Brain microvascular endothelial cell (primary cell): ENCODE measurements at regions not wholly inside any gene's neighbourhood (a gene's known extent, or its start where the extent isn't known, plus 50 kb on each side); places are given as distances from the start of the nearest gene placed in this dataset.

ENCODE experiments used
- DNase-seq: peaks from one replicate; pipeline ENCODE4 v3.0.0-alpha.2; 2020
- H3K27ac ChIP-seq: fragments of 250-450 bp; sonication (Bioruptor Pico); 2 replicates; pipeline ENCODE4 v1.5.1; 2020; ENCODE audit warnings: mild to moderate bottlenecking, moderate library complexity
- H3K27me3 ChIP-seq: fragments of 250-450 bp; sonication (Bioruptor Pico); replicated peaks from 2 replicates; pipeline ENCODE4 v1.5.1; 2020; ENCODE audit warnings: mild to moderate bottlenecking
- H3K36me3 ChIP-seq: fragments of 250-450 bp; sonication (Bioruptor Pico); replicated peaks from 2 replicates; pipeline ENCODE4 v1.5.1; 2020; ENCODE audit warnings: mild to moderate bottlenecking
- H3K4me3 ChIP-seq: 2 replicates; pipeline ENCODE4 v1.5.1; 2011; ENCODE audit warnings: low read depth, mild to moderate bottlenecking, control low read depth, low read length, moderate library complexity
- CTCF ChIP-seq: IDR thresholded peaks from 2 replicates; pipeline ENCODE4 v1.5.1; 2011; ENCODE audit warnings: low read depth, mild to moderate bottlenecking, moderate library complexity, low read length, control low read depth, inconsistent platforms; ENCODE audit errors: missing control alignments
- in situ Hi-C: cut with HindIII; loops from 2 replicates; pipeline ENCODE4 v1.10.0; 2017; ENCODE audit warnings: low sequenced_read_pairs, low pct_ligation_motif_present

GRCh38 chr4:155007660-155008176, 200.7 kb upstream of the NPY2R start:
- no peak for TF ChIP-seq CTCF
- Histone ChIP-seq H3K27ac (no peak overlapping the region), H3K27me3 (no peaks in the 10 kb centered on the region), H3K4me3 (no peak overlapping the region), H3K36me3 (no peaks in the 10 kb centered on the region)
- in situ Hi-C loops = no loop called here
- no peak for DNase-seq

GRCh38 chr4:155008389-155008788, 200.0 kb upstream of the NPY2R start:
- no peak for DNase-seq

GRCh38 chr4:155009288-155009687, 199.1 kb upstream of the NPY2R start:
- in situ Hi-C loops = no loop called here
- DNase-seq = no peak
- no peaks in the 10 kb centered on the region for H3K27me3 ChIP-seq
- TF ChIP-seq CTCF = no peak
- no peaks in the 10 kb centered on the region for H3K36me3 ChIP-seq
- H3K4me3 ChIP-seq = no peak overlapping the region
- no peak overlapping the region for H3K27ac ChIP-seq

More at GRCh38 chr4:155008389-155008788, 200.0 kb upstream of the NPY2R start:
- H3K36me3 ChIP-seq = no peaks in the 10 kb centered on the region
- H3K27me3 ChIP-seq = no peaks in the 10 kb centered on the region
- in situ Hi-C loops = no loop called here
- H3K27ac ChIP-seq = no peak overlapping the region
- no peak for TF ChIP-seq CTCF
- H3K4me3 ChIP-seq = no peak overlapping the region

- in situ Hi-C loops = no loop called here
- H3K4me3 ChIP-seq = no peak overlapping the region
- H3K27ac ChIP-seq = no peak overlapping the region
- no peaks in the 10 kb centered on the region for H3K36me3 ChIP-seq
- no peak for DNase-seq
- TF ChIP-seq CTCF = no peak
- H3K27me3 ChIP-seq = no peaks in the 10 kb centered on the region
These were observed 198.1 kb upstream of the NPY2R start for GRCh38 chr4:155010376-155010775.

- TF ChIP-seq CTCF = no peak
- H3K4me3 ChIP-seq = no peak overlapping the region
- H3K27ac ChIP-seq = no peak overlapping the region
- in situ Hi-C loops = no loop called here
- H3K27me3 ChIP-seq = no peaks in the 10 kb centered on the region
- no peak for DNase-seq
- H3K36me3 ChIP-seq = no peaks in the 10 kb centered on the region
These were observed 197.2 kb upstream of the NPY2R start for GRCh38 chr4:155011163-155011780.

GRCh38 chr4:155012469-155012868, 196.0 kb upstream of the NPY2R start:
- in situ Hi-C loops = no loop called here
- no peaks in the 10 kb centered on the region for H3K36me3 ChIP-seq
- no peak overlapping the region for H3K4me3 ChIP-seq
- H3K27ac ChIP-seq = no peak overlapping the region
- TF ChIP-seq CTCF = no peak
- DNase-seq = no peak
- no peaks in the 10 kb centered on the region for H3K27me3 ChIP-seq
